ENCODE measurements at regions not wholly inside any gene's neighbourhood (a gene's known extent, or its start where the extent isn't known, plus 50 kb on each side); places are given as distances from the start of the nearest gene placed in this dataset.
"Not testable (repeated sequence)": the region's sequence is repeated elsewhere in the genome, so short reads cannot be mapped to it uniquely, and the experiment has no call there.

- H3K27me3 ChIP-seq (replicated peaks in 1 of 2; ENCODE audit: control insufficient read depth in 2 of 2, insufficient read depth in 2 of 2, low read length in 1 of 2); H4K20me1 ChIP-seq (ENCODE audit: control insufficient read depth, insufficient read depth); H3K9ac ChIP-seq (ENCODE audit: control insufficient read depth, insufficient read depth, low read length); DNase-seq (ENCODE audit: low read depth, low spot score); in situ Hi-C loops (cut with MboI); H2AFZ ChIP-seq (ENCODE audit: control insufficient read depth, low read depth, low read length); H3K4me3 ChIP-seq; FAIRE-seq; ATAC-seq; H3K9me3 ChIP-seq (replicated peaks; ENCODE audit: control insufficient read depth, insufficient read depth, low read length); RAD21 ChIA-PET (ENCODE audit: unreplicated experiment); H3K4me2 ChIP-seq (ENCODE audit: control insufficient read depth, insufficient read depth); SMC1A ChIA-PET (ENCODE audit: uncharacterized antibody, unreplicated experiment); CTCF ChIA-PET; H3K4me1 ChIP-seq (ENCODE audit: control insufficient read depth, insufficient read depth, low read length); POLR2A ChIA-PET; intact Hi-C loops (cut with micrococcal nuclease; ENCODE audit: unreplicated experiment); H3K27ac ChIP-seq (ENCODE audit: control insufficient read depth, insufficient read depth); H3K79me2 ChIP-seq (ENCODE audit: control insufficient read depth, insufficient read depth, low read length); H3K36me3 ChIP-seq (ENCODE audit: control insufficient read depth in 2 of 2, insufficient read depth in 2 of 2, low read length in 1 of 2); BruUV-seq (replicated peaks): not testable (repeated sequence)
- WGBS (ENCODE audit: insufficient coverage, insufficient replicate concordance, low lambda C conversion rate, missing lambda C conversion rate) = 71% methylated on average over 2 of the region's 2 CpGs
Observed at GRCh38 chr5:144060091-144060490, 110.4 kb downstream of the YIPF5 start.

GRCh38 chr5:144060598-144060997, 109.9 kb downstream of the YIPF5 start:
- Histone ChIP-seq H3K9ac (ENCODE audit: control insufficient read depth, insufficient read depth, low read length) (no peak overlapping the region), H2AFZ (ENCODE audit: control insufficient read depth, low read depth, low read length) (no peak overlapping the region), H3K4me3 (no peak overlapping the region), H4K20me1 (ENCODE audit: control insufficient read depth, insufficient read depth) (no peaks in the 10 kb centered on the region), H3K9me3 (replicated peaks; ENCODE audit: control insufficient read depth, insufficient read depth, low read length) (no peaks in the 10 kb centered on the region), H3K4me2 (ENCODE audit: control insufficient read depth, insufficient read depth) (no peak overlapping the region), H3K4me1 (ENCODE audit: control insufficient read depth, insufficient read depth, low read length) (no peaks in the 10 kb centered on the region), H3K36me3 (ENCODE audit: control insufficient read depth in 2 of 2, insufficient read depth in 2 of 2, low read length in 1 of 2) (no peaks in the 10 kb centered on the region), H3K27ac (ENCODE audit: control insufficient read depth, insufficient read depth) (no peak overlapping the region), H3K27me3 (replicated peaks in 1 of 2; ENCODE audit: control insufficient read depth in 2 of 2, insufficient read depth in 2 of 2, low read length in 1 of 2) (no peaks in the 10 kb centered on the region), H3K79me2 (ENCODE audit: control insufficient read depth, insufficient read depth, low read length) (no peaks in the 10 kb centered on the region)
- 0% methylated on average over 2 of the region's 2 CpGs for WGBS (ENCODE audit: insufficient coverage, insufficient replicate concordance, low lambda C conversion rate, missing lambda C conversion rate)
- ChIA-PET CTCF (no interaction called here), POLR2A (no interaction called here), SMC1A (ENCODE audit: uncharacterized antibody, unreplicated experiment) (no interaction called here), RAD21 (ENCODE audit: unreplicated experiment) (no interaction called here)
- DNase-seq (ENCODE audit: low read depth, low spot score) (no peak), ATAC-seq (no peak), FAIRE-seq (no peak)
- in situ Hi-C loops (cut with MboI) (no loop called here), intact Hi-C loops (cut with micrococcal nuclease; ENCODE audit: unreplicated experiment) (no loop called here)
- BruUV-seq (replicated peaks) = no TSS peak
- no peak for TF ChIP-seq SMAD5 (IDR thresholded peaks at IDR 0.05; ENCODE audit: low read depth)
- TF ChIP-seq JUNB (IDR thresholded peaks at IDR 0.05) = peak; percentile 17; the same call in 1 of the 2 replicates
- TF ChIP-seq RUNX3 (IDR thresholded peaks at IDR 0.05; ENCODE audit: low read length) = peak; percentile 23; the same call in 1 of the 2 replicates

Measured in GM12878 (cell line).